GM18517 (cell line): ENCODE measurements at regions not wholly inside any gene's neighbourhood (a gene's known extent, or its start where the extent isn't known, plus 50 kb on each side); places are given as distances from the start of the nearest gene placed in this dataset.

Source experiments
- ATAC-seq: cut with Tn5 transposase; IDR thresholded peaks from one replicate; pipeline ENCODE4 v1.9.1; 2021; ENCODE audit warnings: mild to moderate bottlenecking, moderate library complexity; ENCODE audit not compliant: unreplicated experiment

- no peak for ATAC-seq
Measured at GRCh38 chr18:46320297-46320696, 216.1 kb downstream of the HAUS1 start.

- ATAC-seq, result no peak
Measured at GRCh38 chr18:46320928-46321711, 216.9 kb downstream of the HAUS1 start.

DNA sequence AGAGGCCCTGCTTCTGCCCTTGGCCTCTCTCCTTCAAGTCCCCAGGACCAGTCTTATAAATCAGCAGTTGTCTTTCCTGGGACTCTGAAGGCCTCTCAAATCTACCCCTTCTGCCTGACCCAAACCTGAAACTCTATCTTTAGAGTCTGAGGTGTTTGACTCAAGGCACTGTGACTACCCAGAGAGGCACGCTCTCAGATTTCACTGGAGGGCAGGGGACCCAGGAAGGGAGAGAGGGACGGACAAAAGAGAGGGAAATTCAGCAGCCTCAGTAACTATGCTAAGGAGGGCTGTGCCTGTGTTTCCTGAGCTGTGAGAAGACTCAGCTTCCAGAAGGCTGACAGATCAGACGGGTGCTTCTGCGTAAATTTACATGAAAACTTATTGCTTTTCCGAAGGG, 217.8 kb downstream of the HAUS1 start:
- ATAC-seq, result no peak

DNA sequence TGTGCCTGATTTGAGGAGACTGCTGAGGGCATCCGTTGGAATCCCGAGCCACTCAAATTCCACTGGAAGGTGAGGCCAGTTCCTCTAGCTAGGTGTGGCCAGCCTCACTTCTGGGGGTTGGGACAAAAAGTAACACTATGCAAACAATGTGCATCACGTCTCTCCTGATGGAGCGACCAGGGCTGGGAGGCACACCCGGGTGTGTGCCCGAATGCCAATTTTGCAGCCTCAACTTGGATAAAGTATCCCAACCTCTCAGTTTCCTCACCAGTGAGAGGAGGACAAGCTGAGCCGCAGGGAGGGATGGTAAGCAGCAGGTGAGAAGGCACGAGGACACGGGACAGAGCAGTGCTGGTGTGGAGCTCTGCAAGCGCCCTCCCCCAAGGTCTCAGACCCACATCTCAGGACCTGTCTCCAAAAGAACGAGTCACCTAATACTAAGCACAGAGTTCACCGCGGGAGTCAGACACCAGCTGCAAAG, 218.3 kb downstream of the HAUS1 start:
- no peak for ATAC-seq

DNA sequence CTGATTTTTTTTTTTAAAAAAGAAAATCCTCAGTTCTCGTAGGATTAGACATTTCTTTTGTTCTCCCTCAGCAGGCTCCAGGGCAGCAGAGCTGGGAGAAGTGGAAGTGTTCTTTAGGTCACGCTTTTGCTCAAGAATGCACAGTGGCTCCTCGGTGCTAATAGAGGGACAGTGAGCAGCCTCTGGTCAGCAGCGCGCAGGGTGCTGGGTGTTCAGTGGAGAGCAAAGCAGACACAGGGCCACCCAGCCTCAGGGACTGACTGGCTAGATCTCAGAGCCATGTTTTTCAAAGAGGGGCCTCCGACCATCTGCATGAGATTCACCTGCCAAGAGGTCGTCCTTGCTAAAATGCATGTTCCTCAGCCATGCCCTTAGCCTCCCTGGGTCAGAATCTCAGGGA, 218.8 kb downstream of the HAUS1 start:
- ATAC-seq, result no peak

DNA sequence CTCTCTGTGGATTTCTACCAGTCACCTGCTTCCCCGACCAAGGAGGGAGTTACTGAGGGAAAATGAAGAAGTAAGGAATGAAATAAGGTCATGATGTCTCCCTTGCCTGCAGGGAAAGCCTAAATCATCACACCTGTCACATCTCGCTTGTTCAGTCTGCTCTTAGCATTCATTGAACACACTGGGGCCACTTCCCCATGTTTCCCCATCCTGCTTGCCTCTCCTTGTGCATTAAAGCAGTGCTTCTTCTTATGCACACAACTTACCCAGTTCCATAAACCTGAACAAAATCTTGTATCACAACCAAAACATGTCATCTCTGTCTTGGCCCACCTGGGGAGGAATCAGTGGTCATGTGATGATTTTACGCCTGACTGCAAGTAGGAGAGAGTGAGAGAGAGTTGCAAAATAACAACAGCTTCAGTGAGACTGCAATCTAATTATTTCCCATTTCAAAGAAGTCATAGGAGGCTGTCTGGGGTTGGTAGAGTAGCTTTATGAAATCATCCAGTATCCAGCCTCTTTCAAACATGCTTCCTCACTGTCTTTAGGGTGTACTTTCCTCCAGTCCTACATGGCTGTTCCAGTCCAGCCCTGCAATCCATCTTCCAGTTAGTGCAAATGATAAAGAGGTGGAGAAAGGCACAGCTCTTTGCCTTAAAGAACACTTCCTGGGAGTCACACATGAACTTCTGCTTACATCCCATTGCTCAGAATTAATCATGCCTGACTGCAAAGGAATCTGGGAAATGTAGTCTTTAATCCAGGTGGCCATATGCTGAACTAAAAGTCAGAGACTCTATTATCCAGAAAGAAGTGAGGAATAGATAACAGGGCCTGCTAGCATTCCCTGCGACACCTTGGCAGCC, 220.1 kb downstream of the HAUS1 start:
- no peak for ATAC-seq

- no peak for ATAC-seq
Measured at GRCh38 chr18:46325895-46326294, 221.7 kb downstream of the HAUS1 start.

GRCh38 chr18:46329736-46330246, 225.6 kb downstream of the HAUS1 start:
- no peak for ATAC-seq

DNA sequence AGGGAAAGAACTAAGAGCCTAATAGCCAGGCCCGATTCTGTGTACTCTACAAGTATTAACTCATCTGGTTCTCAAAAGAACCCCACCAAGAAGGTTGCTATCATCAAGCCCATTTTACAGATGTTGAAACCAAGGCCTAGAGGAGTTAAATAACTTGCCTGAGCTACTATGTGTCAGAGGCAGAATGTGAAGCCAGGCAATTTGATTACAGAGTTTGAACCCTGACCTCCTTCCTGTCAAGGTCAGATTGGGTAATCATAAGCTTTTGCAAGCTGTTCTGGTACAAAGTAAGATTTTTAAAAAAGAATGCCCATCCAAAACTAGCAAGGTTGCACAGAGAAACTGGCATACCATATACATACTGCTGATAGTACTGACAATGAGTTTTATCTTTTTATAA, 227.1 kb downstream of the HAUS1 start:
- ATAC-seq, result no peak

GRCh38 chr18:46332286-46332801, 228.2 kb downstream of the HAUS1 start:
- no peak for ATAC-seq

DNA sequence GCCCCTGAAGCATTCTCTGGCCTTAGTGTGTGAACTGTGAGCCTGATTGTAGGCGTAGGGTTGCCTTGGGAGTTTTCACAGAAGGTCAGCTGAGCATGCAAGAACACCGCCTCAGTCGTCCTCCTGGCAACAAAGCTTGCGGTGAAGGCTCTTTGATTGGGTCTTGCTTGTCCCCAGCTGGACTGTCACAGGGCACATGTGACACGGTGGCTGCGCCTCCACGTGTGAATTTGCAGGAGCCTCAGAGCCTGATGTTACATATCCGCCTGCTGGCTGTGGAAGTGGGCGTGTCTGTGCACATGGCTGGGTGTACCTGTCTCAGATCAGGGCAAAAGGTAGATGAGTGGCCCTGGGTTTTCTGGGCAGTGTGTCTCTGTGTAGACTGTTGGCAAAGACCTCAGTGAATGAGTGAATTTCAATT, 228.7 kb downstream of the HAUS1 start:
- no peak for ATAC-seq

GRCh38 chr18:46333431-46334135, 229.4 kb downstream of the HAUS1 start:
- ATAC-seq, result no peak

GRCh38 chr18:46334868-46335281, 230.7 kb downstream of the HAUS1 start:
- no peak for ATAC-seq

- ATAC-seq, result no peak
Measured at GRCh38 chr18:46335534-46336101, 231.4 kb downstream of the HAUS1 start.

- no peak for ATAC-seq
Measured at GRCh38 chr18:46336278-46337111, 232.3 kb downstream of the HAUS1 start.

GRCh38 chr18:46337271-46337670, 233.1 kb downstream of the HAUS1 start:
- no peak for ATAC-seq

DNA sequence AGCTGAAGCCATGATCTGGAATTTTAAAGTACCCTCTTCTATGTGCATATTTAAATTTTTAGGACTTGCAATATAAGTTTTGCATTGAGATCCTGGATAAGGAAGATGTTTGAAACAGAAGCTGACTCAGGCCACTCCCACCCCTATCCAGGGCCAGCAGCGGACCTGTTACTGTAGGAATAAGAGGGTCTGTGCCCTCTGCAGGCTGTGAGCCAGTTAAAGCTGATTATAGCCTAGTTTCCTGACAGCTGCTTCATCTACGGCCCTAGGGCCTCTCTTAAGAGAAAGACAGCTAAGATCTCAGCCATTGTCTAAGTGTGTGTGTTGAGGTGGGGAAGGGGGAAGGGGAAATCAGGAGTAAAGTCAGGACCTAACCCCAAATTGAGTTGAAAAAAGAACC, 234.0 kb downstream of the HAUS1 start:
- ATAC-seq, result no peak

DNA sequence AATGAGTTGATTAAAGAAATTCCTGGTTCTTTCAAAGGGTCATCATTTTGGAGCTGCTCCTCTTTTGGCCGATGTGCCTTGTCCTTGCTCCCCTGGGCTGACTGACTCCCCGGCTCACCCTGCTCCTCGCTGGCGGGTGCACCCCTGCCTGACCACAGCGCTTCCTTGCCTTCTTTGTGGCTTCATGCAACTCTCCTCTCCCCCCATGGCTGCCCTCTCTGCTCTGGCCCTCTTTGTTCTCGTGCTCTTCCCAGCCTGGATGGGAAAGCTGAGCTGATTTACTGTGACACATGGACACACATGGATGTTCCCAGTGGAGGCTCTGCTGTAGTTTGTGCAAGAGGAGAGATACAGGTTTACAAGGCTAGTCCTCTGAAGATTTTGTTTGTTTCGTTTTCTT, 234.6 kb downstream of the HAUS1 start:
- ATAC-seq, result no peak

GRCh38 chr18:46340716-46341115, 236.5 kb downstream of the HAUS1 start:
- ATAC-seq, result no peak
